H9 (cell line): ENCODE measurements at regions not wholly inside any gene's neighbourhood (a gene's known extent, or its start where the extent isn't known, plus 50 kb on each side); places are given as distances from the start of the nearest gene placed in this dataset.

Experiments used
- DNase-seq: peaks from one replicate; pipeline ENCODE4 v3.0.0-alpha.2; 2017
- H2AFZ ChIP-seq: one replicate; pipeline ENCODE4 v1.6.1; 2013; ENCODE audit warnings: mild to moderate bottlenecking, low read length, control low read depth, moderate library complexity
- H2AK5ac ChIP-seq: 2 replicates; pipeline ENCODE4 v1.6.1; 2013; ENCODE audit warnings: low read length, control low read depth, mixed read lengths; ENCODE audit not compliant: insufficient read length
- H2BK120ac ChIP-seq: one replicate; pipeline ENCODE4 v1.6.1; 2013; ENCODE audit warnings: low read depth, mild to moderate bottlenecking, low read length, control low read depth, inconsistent platforms; ENCODE audit not compliant: poor library complexity, severe bottlenecking
- H2BK12ac ChIP-seq: 2 replicates; pipeline ENCODE4 v1.6.1; 2013; ENCODE audit warnings: low read length, control low read depth, mixed read lengths, low read depth; ENCODE audit not compliant: insufficient read length
- H2BK15ac ChIP-seq: 2 replicates; pipeline ENCODE4 v1.6.1; 2013; ENCODE audit warnings: low read depth, low read length, control low read depth
- H2BK20ac ChIP-seq: one replicate; pipeline ENCODE4 v1.6.1; 2013; ENCODE audit warnings: low read depth, mild to moderate bottlenecking, low read length, control low read depth, inconsistent platforms; ENCODE audit not compliant: poor library complexity, severe bottlenecking
- H2BK5ac ChIP-seq: 2 replicates; pipeline ENCODE4 v1.6.1; 2013; ENCODE audit warnings: low read length, control low read depth, mixed read lengths; ENCODE audit not compliant: insufficient read length
- H3K14ac ChIP-seq: 2 replicates; pipeline ENCODE4 v1.6.1; 2013; ENCODE audit warnings: low read length, control low read depth; ENCODE audit not compliant: insufficient read depth
- H3K18ac ChIP-seq: 2 replicates; pipeline ENCODE4 v1.6.1; 2013; ENCODE audit warnings: low read depth, mild to moderate bottlenecking, mixed read lengths, low read length, control low read depth; ENCODE audit not compliant: insufficient read length
- H3K23ac ChIP-seq: 2 replicates; pipeline ENCODE4 v1.6.1; 2013; ENCODE audit warnings: low read length, control low read depth, mixed read lengths, low read depth; ENCODE audit not compliant: insufficient read length
- H3K23me2 ChIP-seq: 2 replicates; pipeline ENCODE4 v1.6.1; 2013; ENCODE audit warnings: low read depth, mild to moderate bottlenecking, mixed read lengths, low read length, control low read depth; ENCODE audit not compliant: insufficient read length, poor library complexity, severe bottlenecking
- H3K27ac ChIP-seq: 2 replicates; pipeline ENCODE4 v1.5.1; 2013; ENCODE audit warnings: low read length, control low read depth, mixed read lengths, low read depth; ENCODE audit not compliant: insufficient read length
- H3K27me3 ChIP-seq: 2 replicates; pipeline ENCODE4 v1.6.1; 2013; ENCODE audit warnings: low read length, control low read depth, inconsistent platforms; ENCODE audit not compliant: insufficient read depth
- H3K4ac ChIP-seq: 2 replicates; pipeline ENCODE4 v1.6.1; 2013; ENCODE audit warnings: low read depth, mild to moderate bottlenecking, control low read depth, inconsistent platforms, low read length, moderate library complexity
- H3K4me1 ChIP-seq: 2 replicates; pipeline ENCODE4 v1.6.1; 2013; ENCODE audit warnings: low read length, control low read depth, inconsistent platforms; ENCODE audit not compliant: insufficient read depth
- H3K4me2 ChIP-seq: 2 replicates; pipeline ENCODE4 v1.6.1; 2013; ENCODE audit warnings: low read length, control low read depth, mixed read lengths; ENCODE audit not compliant: insufficient read length, insufficient read depth
- H3K56ac ChIP-seq: 2 replicates; pipeline ENCODE4 v1.6.1; 2013; ENCODE audit warnings: low read depth, mild to moderate bottlenecking, mixed read lengths, low read length, control low read depth; ENCODE audit not compliant: insufficient read length
- H3K79me1 ChIP-seq: 2 replicates; pipeline ENCODE4 v1.6.1; 2013; ENCODE audit warnings: low read depth, mild to moderate bottlenecking, moderate library complexity, low read length, control low read depth, inconsistent platforms; ENCODE audit not compliant: insufficient read depth, poor library complexity, severe bottlenecking
- H3K79me2 ChIP-seq: 2 replicates; pipeline ENCODE4 v1.6.1; 2013; ENCODE audit warnings: low read length, control low read depth, inconsistent platforms; ENCODE audit not compliant: insufficient read depth
- H3K9ac ChIP-seq: 2 replicates; pipeline ENCODE4 v1.6.1; 2013; ENCODE audit warnings: low read length, control low read depth, mixed read lengths; ENCODE audit not compliant: insufficient read length; ENCODE audit errors: extremely low read depth
- H3K9me3 ChIP-seq: one replicate; pipeline ENCODE4 v1.6.1; 2013; ENCODE audit warnings: low read depth, low read length, inconsistent platforms; ENCODE audit not compliant: control insufficient read depth
- H3T11ph ChIP-seq: one replicate; pipeline ENCODE4 v1.6.1; 2013; ENCODE audit warnings: mild to moderate bottlenecking, low read length, control low read depth, inconsistent platforms
- H4K20me1 ChIP-seq: one replicate; pipeline ENCODE4 v1.6.1; 2013; ENCODE audit not compliant: control insufficient read depth, insufficient read length, insufficient read depth
- H4K5ac ChIP-seq: 2 replicates; pipeline ENCODE4 v1.6.1; 2013; ENCODE audit warnings: low read depth, mild to moderate bottlenecking, mixed read lengths, low read length, control low read depth; ENCODE audit not compliant: insufficient read length
- H4K8ac ChIP-seq: replicated peaks from 2 replicates; pipeline ENCODE4 v1.6.1; 2013; ENCODE audit warnings: low read length, control low read depth, mixed read lengths, low read depth; ENCODE audit not compliant: insufficient read length
- H4K91ac ChIP-seq: 2 replicates; pipeline ENCODE4 v1.6.1; 2013; ENCODE audit warnings: low read depth, mild to moderate bottlenecking, moderate library complexity, mixed read lengths, low read length, control low read depth; ENCODE audit not compliant: insufficient read length
- H3K27ac Mint-ChIP-seq, 3 experiments: 2 replicates in 2 of 3; 3 replicates in 1 of 3; pipeline ENCODE4 v1.8.0; 2020 to 2021; ENCODE audit warnings: mixed read lengths in 3 of 3, mild to moderate bottlenecking in 1 of 3, moderate library complexity in 1 of 3
- H3K27me3 Mint-ChIP-seq: 2 replicates; pipeline ENCODE4 v1.8.0; 2021; ENCODE audit warnings: low read depth, mild to moderate bottlenecking, moderate library complexity, mixed read lengths
- H3K36me3 Mint-ChIP-seq, 3 experiments: 2 replicates in 2 of 3; 3 replicates in 1 of 3; pipeline ENCODE4 v1.8.0; 2020 to 2021; ENCODE audit warnings: low read depth in 3 of 3, mixed read lengths in 3 of 3; ENCODE audit not compliant: insufficient read depth in 1 of 3
- H3K4me1 Mint-ChIP-seq, 2 experiments: 2 replicates each; pipeline ENCODE4 v1.8.0; 2020; ENCODE audit warnings: mixed read lengths in 2 of 2
- H3K4me3 Mint-ChIP-seq, 2 experiments: 2 replicates in 1 of 2; 3 replicates in 1 of 2; pipeline ENCODE4 v1.8.0; 2020 to 2021; ENCODE audit warnings: mild to moderate bottlenecking in 2 of 2, mixed read lengths in 2 of 2, moderate library complexity in 1 of 2
- H3K9me3 Mint-ChIP-seq, 2 experiments: 2 replicates in 1 of 2; 3 replicates in 1 of 2; pipeline ENCODE4 v1.8.0; 2020; ENCODE audit warnings: mild to moderate bottlenecking in 2 of 2, mixed read lengths in 2 of 2, moderate library complexity in 1 of 2
- WGBS: extraction: QIAGEN DNeasy Blood & Tissue Kit; methylation state at CpG from one replicate; pipeline ENCODE4 v1.1.7; 2013; ENCODE audit warnings: missing lambda C conversion rate, low lambda C conversion rate, mixed read lengths; ENCODE audit not compliant: insufficient read length; ENCODE audit errors: extremely low coverage; 5-methylcytosine and 5-hydroxymethylcytosine counted together
- TF ChIP-seq, protein P1 (sequence below): fragments of 200-600 bp; sonication (generic); conservative IDR thresholded peaks from 3 replicates; pipeline ENCODE4 v1.8.0; 2021; ENCODE audit warnings: antibody characterized with exemption, mild to moderate bottlenecking

- H3K4ac ChIP-seq, result no peak overlapping the region
- no CpG with 5 or more reads among the region's 4 CpGs for WGBS
These were observed 271.7 kb upstream of the GBE1 start for GRCh38 chr3:82033186-82033585.

More at GRCh38 chr3:82033186-82033585, 271.7 kb upstream of the GBE1 start:
- Histone ChIP-seq H3K4me2 (no peak overlapping the region), H3K79me1 (no peaks in the 10 kb centered on the region), H2BK120ac (no peak overlapping the region), H3K9ac (no peak overlapping the region), H2AFZ (no peak overlapping the region), H2BK12ac (no peak overlapping the region), H3K79me2 (no peaks in the 10 kb centered on the region), H2BK15ac (no peak overlapping the region), H4K8ac (no peak overlapping the region), H3K4me1 (no peaks in the 10 kb centered on the region), H3K14ac (no peak overlapping the region), H3K27ac (no peak overlapping the region), H4K91ac (no peak overlapping the region), H3K56ac (no peak overlapping the region), H2BK20ac (no peak overlapping the region), H4K5ac (no peak overlapping the region), H2AK5ac (no peak overlapping the region), H3K9me3 (no peaks in the 10 kb centered on the region), H3K18ac (no peak overlapping the region), H4K20me1 (no peaks in the 10 kb centered on the region), H3K23ac (no peak overlapping the region), H3K23me2 (no peaks in the 10 kb centered on the region), H3T11ph (no peak overlapping the region), H3K27me3 (no peaks in the 10 kb centered on the region), H2BK5ac (no peak overlapping the region)
- no peak overlapping the region for H3K27ac Mint-ChIP-seq
- H3K36me3 Mint-ChIP-seq, result no peaks in the 10 kb centered on the region
- no peaks in the 10 kb centered on the region for H3K9me3 Mint-ChIP-seq
- H3K4me1 Mint-ChIP-seq, result peaks cover 2 to 8% of the 10 kb centered on the region in 2 experiments; a peak in 2 of 4 replicates
- no peaks in the 10 kb centered on the region for H3K27me3 Mint-ChIP-seq
- H3K4me3 Mint-ChIP-seq, result no peak overlapping the region
- DNase-seq, result no peak
- TF ChIP-seq, protein P1, sequence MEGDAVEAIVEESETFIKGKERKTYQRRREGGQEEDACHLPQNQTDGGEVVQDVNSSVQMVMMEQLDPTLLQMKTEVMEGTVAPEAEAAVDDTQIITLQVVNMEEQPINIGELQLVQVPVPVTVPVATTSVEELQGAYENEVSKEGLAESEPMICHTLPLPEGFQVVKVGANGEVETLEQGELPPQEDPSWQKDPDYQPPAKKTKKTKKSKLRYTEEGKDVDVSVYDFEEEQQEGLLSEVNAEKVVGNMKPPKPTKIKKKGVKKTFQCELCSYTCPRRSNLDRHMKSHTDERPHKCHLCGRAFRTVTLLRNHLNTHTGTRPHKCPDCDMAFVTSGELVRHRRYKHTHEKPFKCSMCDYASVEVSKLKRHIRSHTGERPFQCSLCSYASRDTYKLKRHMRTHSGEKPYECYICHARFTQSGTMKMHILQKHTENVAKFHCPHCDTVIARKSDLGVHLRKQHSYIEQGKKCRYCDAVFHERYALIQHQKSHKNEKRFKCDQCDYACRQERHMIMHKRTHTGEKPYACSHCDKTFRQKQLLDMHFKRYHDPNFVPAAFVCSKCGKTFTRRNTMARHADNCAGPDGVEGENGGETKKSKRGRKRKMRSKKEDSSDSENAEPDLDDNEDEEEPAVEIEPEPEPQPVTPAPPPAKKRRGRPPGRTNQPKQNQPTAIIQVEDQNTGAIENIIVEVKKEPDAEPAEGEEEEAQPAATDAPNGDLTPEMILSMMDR, result no peak
